Activated CD4-positive, alpha-beta T cell treated with anti-CD3 and anti-CD28 coated beads, Interleukin-2, amount 10 ng/mL, durations not matched to agents 7 days and 5 days (primary cell): ENCODE measurements at regions not wholly inside any gene's neighbourhood (a gene's known extent, or its start where the extent isn't known, plus 50 kb on each side); places are given as distances from the start of the nearest gene placed in this dataset.
A peak's percentile ranks its signal among the peaks of the same experiment; 100 is the strongest.

Source experiments
- CTCF ChIA-PET: fragments of 350-600 bp; sonication (Branson Sonifier 250); formaldehyde crosslinking; loops from one replicate; lab custom pipeline; 2021; ENCODE audit warnings: antibody characterized with exemption; lab: Charles Lee
- POLR2A ChIA-PET: fragments of 350-600 bp; sonication (Branson Sonifier 250); formaldehyde crosslinking; loops from one replicate; lab custom pipeline; 2021; ENCODE audit warnings: antibody characterized with exemption; lab: Charles Lee
- DNase-seq: peaks from one replicate; pipeline ENCODE4 v3.0.0-alpha.2; 2020
- H3K27ac Mint-ChIP-seq: one replicate; pipeline ENCODE4 v1.8.0; 2021; ENCODE audit warnings: mild to moderate bottlenecking, moderate library complexity, mixed read lengths
- H3K27me3 Mint-ChIP-seq: one replicate; pipeline ENCODE4 v1.8.0; 2021; ENCODE audit warnings: mixed read lengths
- H3K36me3 Mint-ChIP-seq: one replicate; pipeline ENCODE4 v1.8.0; 2021; ENCODE audit warnings: low read depth, mixed read lengths
- H3K4me1 Mint-ChIP-seq: one replicate; pipeline ENCODE4 v1.8.0; 2021; ENCODE audit warnings: mixed read lengths
- H3K4me3 Mint-ChIP-seq: one replicate; pipeline ENCODE4 v1.8.0; 2021; ENCODE audit warnings: mild to moderate bottlenecking, moderate library complexity, mixed read lengths
- H3K9me3 Mint-ChIP-seq: one replicate; pipeline ENCODE4 v1.8.0; 2021; ENCODE audit warnings: mixed read lengths

DNA sequence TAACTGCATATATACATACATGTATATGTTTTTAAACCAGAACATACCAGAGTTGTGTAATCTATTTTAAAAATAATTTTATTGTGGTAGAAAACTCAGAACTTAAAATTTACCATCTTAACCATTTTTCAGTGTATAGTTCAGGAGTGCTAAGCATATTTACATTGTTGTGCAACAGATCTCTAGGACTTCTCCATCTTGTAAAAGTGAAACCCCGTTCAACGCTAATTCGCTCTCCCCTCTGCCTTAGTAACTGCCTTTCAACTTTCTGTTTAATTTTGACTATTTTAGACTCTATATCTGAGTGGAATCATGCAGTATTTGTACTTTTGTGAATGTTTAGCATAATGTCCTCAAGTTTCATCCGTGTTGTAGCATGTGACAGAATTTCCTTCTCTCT is 51.8 kb upstream of the SSR3 start:
- H3K9me3 Mint-ChIP-seq: no peaks in the 10 kb centered on the region
- DNase-seq: no peak
- peaks cover 44% of the 10 kb centered on the region for H3K4me1 Mint-ChIP-seq
- peak overlapping the region; percentile 3 for H3K27ac Mint-ChIP-seq
- H3K27me3 Mint-ChIP-seq: peaks cover 35% of the 10 kb centered on the region
- POLR2A ChIA-PET: no interaction called here
- peak overlapping the region; percentile 48 for H3K4me3 Mint-ChIP-seq
- H3K36me3 Mint-ChIP-seq: no peaks in the 10 kb centered on the region
- CTCF ChIA-PET: no interaction called here

GRCh38 chr3:156605686-156606605 is 51.0 kb upstream of the SSR3 start:
- ChIA-PET POLR2A (interaction anchor here (0.5 kb wide), 1 partner anchor 57 kb away, joined by 3 read pairs; no protein-coding TSS in a partner anchor), CTCF (interaction anchor here (0.6 kb wide), 1 partner anchor 59 kb away, joined by 5 read pairs; no protein-coding TSS in a partner anchor)
- Mint-ChIP-seq H3K9me3 (no peaks in the 10 kb centered on the region), H3K4me3 (peak overlapping the region; percentile 69), H3K27me3 (peaks cover 35% of the 10 kb centered on the region), H3K4me1 (peaks cover 44% of the 10 kb centered on the region), H3K27ac (no peak overlapping the region), H3K36me3 (no peaks in the 10 kb centered on the region)
- no peak for DNase-seq

- Mint-ChIP-seq H3K36me3 (no peaks in the 10 kb centered on the region), H3K27ac (no peak overlapping the region), H3K4me1 (peaks cover 40% of the 10 kb centered on the region), H3K4me3 (no peak overlapping the region), H3K9me3 (no peaks in the 10 kb centered on the region), H3K27me3 (peaks cover 31% of the 10 kb centered on the region)
- POLR2A ChIA-PET: no interaction called here
- DNase-seq: no peak
- CTCF ChIA-PET: no interaction called here
Observed at GRCh38 chr3:156604642-156605144, 49.8 kb upstream of the SSR3 start.
